ENCODE measurements at regions not wholly inside any gene's neighbourhood (a gene's known extent, or its start where the extent isn't known, plus 50 kb on each side); places are given as distances from the start of the nearest gene placed in this dataset.

DNA sequence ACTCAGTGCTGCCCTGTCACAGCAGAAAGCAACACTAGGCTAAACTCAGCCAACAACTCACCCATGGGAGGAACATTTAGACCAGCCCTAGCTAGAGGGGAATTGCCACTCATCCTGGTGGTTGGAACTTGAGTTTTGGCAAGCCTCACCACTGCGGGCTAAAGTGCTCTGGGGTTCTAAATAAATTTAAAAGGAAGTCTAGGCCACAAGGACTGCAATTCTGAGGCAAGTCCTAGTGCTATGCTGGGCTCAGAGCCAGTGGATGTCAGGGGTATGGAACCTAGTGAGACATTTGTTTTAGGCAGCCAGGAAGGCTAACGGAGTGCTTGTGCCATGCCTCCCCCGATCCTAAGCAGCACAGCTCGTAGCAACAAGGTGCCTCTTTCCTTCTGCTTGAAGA is 78.0 kb downstream of the RGS13 start:
- TF ChIP-seq, protein P1, sequence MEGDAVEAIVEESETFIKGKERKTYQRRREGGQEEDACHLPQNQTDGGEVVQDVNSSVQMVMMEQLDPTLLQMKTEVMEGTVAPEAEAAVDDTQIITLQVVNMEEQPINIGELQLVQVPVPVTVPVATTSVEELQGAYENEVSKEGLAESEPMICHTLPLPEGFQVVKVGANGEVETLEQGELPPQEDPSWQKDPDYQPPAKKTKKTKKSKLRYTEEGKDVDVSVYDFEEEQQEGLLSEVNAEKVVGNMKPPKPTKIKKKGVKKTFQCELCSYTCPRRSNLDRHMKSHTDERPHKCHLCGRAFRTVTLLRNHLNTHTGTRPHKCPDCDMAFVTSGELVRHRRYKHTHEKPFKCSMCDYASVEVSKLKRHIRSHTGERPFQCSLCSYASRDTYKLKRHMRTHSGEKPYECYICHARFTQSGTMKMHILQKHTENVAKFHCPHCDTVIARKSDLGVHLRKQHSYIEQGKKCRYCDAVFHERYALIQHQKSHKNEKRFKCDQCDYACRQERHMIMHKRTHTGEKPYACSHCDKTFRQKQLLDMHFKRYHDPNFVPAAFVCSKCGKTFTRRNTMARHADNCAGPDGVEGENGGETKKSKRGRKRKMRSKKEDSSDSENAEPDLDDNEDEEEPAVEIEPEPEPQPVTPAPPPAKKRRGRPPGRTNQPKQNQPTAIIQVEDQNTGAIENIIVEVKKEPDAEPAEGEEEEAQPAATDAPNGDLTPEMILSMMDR (IDR thresholded peaks at IDR 0.05), result no peak
- intact Hi-C loops (cut with DNase I), result no loop called here
- Histone ChIP-seq H3K4me3 (no peak overlapping the region), H3K9me3 (no peaks in the 10 kb centered on the region), H3K36me3 (no peaks in the 10 kb centered on the region), H3K4me1 (no peaks in the 10 kb centered on the region), H3K27ac (no peak overlapping the region), H3K27me3 (ENCODE audit: low read depth) (no peaks in the 10 kb centered on the region)
- DNase-seq (no peak), ATAC-seq (no peak)

DNA sequence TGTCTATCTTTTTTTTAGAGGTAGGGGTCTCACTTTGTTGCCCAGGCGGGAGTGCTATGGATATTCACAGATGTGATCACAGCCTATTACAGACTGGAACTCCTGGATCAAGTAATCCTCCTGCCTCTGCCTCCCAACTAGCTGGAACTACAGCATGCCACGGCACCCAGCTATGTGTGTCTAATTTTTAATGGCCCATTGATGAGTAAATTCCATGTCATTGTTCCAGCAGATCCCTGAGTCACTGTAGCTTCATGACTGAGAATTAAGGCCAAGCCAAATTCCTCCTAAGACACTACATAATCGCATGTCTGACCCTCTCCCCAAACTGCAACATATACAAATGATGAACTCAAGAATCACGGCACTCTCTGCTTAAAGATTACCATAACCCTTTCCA is 84.2 kb upstream of the RGS2 start:
- no peak overlapping the region for H3K4me3 ChIP-seq
- H3K27me3 ChIP-seq (ENCODE audit: low read depth), result no peaks in the 10 kb centered on the region
- H3K27ac ChIP-seq, result no peak overlapping the region
- no peak for ATAC-seq
- intact Hi-C loops (cut with DNase I), result no loop called here
- no peaks in the 10 kb centered on the region for H3K9me3 ChIP-seq
- DNase-seq, result no peak
- no peaks in the 10 kb centered on the region for H3K36me3 ChIP-seq
- TF ChIP-seq, protein P1 (IDR thresholded peaks at IDR 0.05), result no peak
- no peaks in the 10 kb centered on the region for H3K4me1 ChIP-seq

DNA sequence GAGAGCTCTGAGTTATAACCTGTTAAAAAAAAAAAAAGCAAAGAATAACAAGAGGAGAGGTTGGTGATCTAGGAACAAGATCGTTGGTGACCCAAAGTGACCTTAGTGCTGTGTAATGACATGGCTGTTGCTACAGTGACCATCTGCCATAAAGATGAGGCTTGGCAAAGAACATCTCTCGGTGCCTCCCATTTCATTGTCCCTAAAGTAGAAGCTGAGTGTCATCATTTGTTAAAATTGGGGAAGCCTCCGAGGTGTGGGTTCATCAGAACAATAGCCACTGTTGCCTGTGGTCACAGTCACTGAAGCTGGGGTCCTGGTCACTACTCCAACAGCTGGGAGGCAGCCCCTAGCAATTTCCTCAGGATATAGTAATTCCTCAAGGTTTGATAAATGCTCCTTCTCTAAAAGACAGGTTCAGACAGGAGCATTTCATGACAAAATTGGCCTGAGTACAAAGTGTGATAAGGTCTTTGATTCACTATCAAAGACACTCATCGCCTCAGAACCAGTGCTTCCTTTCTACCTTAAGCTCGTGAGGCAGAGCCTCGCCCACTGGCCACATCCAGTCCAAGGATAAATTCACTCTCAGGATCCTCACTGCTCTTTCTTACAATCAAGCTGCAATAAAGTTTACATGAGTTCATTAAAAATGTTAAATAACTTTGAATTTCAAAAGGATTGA is 81.9 kb upstream of the RGS2 start:
- Histone ChIP-seq H3K27me3 (ENCODE audit: low read depth) (no peaks in the 10 kb centered on the region), H3K9me3 (no peaks in the 10 kb centered on the region), H3K27ac (no peak overlapping the region), H3K4me3 (no peak overlapping the region), H3K36me3 (no peaks in the 10 kb centered on the region), H3K4me1 (no peaks in the 10 kb centered on the region)
- TF ChIP-seq, protein P1 (IDR thresholded peaks at IDR 0.05), result no peak
- intact Hi-C loops (cut with DNase I), result no loop called here
- DNase-seq (no peak), ATAC-seq (no peak)

DNA sequence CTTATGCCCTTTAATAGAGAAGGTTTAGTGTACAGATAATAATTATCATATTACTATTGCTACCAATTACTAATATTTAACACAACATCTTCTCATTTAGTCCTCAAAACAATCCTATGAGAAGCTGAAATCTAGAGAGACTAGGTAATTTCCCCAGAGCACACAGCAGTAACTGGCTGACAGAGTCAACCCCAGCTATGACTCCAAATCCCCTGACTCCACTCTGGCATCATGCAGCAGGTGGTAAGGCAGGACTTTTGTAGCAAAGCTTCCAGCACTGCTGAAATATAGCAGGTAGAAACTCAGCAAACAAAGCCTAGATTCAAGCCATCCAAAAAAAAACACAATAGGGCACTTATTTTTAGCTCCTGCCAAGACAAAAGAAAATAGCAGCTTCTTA is 79.3 kb upstream of the RGS2 start:
- Histone ChIP-seq H3K36me3 (no peaks in the 10 kb centered on the region), H3K27me3 (ENCODE audit: low read depth) (no peaks in the 10 kb centered on the region), H3K9me3 (no peaks in the 10 kb centered on the region), H3K27ac (no peak overlapping the region), H3K4me1 (no peaks in the 10 kb centered on the region), H3K4me3 (no peak overlapping the region)
- TF ChIP-seq, protein P1 (IDR thresholded peaks at IDR 0.05), result no peak
- no peak for DNase-seq
- ATAC-seq, result no peak
- intact Hi-C loops (cut with DNase I), result no loop called here

DNA sequence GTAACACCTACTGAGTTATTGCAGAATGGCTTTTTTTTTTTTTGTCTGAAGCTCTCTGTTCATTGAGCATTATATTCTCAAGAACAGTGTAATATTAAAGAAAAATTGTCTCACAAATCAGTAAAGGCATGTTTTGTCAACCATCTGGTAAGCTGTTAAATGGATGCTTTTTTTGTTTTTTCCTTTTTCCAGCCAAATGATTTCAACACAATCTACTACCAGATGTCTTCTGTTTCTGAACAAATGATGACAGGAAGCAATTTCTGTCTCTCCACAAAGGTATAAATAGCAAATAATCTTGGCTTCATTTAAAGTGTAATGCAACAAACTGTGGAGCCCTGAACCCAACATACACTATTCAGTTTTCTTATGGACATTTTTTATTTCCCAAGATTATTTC is 78.6 kb upstream of the RGS2 start:
- intact Hi-C loops (cut with DNase I), result no loop called here
- no peaks in the 10 kb centered on the region for H3K27me3 ChIP-seq (ENCODE audit: low read depth)

More for the DNA sequence above, 78.6 kb upstream of the RGS2 start:
- no peak for DNase-seq
- no peaks in the 10 kb centered on the region for H3K4me1 ChIP-seq
- H3K27ac ChIP-seq, result no peak overlapping the region
- no peak for ATAC-seq
- TF ChIP-seq, protein P1 (IDR thresholded peaks at IDR 0.05), result no peak
- no peaks in the 10 kb centered on the region for H3K9me3 ChIP-seq
- H3K36me3 ChIP-seq, result no peaks in the 10 kb centered on the region
- H3K4me3 ChIP-seq, result no peak overlapping the region
